ENCODE measurements at regions not wholly inside any gene's neighbourhood (a gene's known extent, or its start where the extent isn't known, plus 50 kb on each side); places are given as distances from the start of the nearest gene placed in this dataset.
A peak's percentile ranks its signal among the peaks of the same experiment; 100 is the strongest.

GRCh38 chr10:131840788-131841118 is 60.1 kb upstream of the PPP2R2D start:
- no peak for DNase-seq

GRCh38 chr10:131841131-131841660 is 59.6 kb upstream of the PPP2R2D start:
- no peak for DNase-seq
- ATAC-seq (ENCODE audit: poor library complexity), result no peak
- Mint-ChIP-seq H3K27me3 (peaks cover 4% of the 10 kb centered on the region), H3K9me3 (no peaks in the 10 kb centered on the region), H3K4me3 (no peak overlapping the region), H3K27ac (no peak overlapping the region), H3K4me1 (ENCODE audit: low read depth) (no peaks in the 10 kb centered on the region), H3K36me3 (ENCODE audit: low read depth) (no peaks in the 10 kb centered on the region)
- peaks cover 0 to 12% of the 10 kb centered on the region in 2 experiments for H3K9me3 ChIP-seq (ENCODE audit: control insufficient read depth in 1 of 2, insufficient read depth in 1 of 2, low read length in 2 of 2)
- intact Hi-C loops (cut with DNase I, micrococcal nuclease), result no loop called here
- no peaks in the 10 kb centered on the region for H3K36me3 ChIP-seq (ENCODE audit: insufficient read depth, low read length)
- no peaks in the 10 kb centered on the region for H3K4me1 ChIP-seq (ENCODE audit: insufficient read depth, low read length)
- no peak for TF ChIP-seq CTCF (IDR thresholded peaks at IDR 0.05)
- CTCF ChIA-PET, result no interaction called here
- no peak overlapping the region for H3K27ac ChIP-seq (ENCODE audit: low read depth in 1 of 2, low read length in 2 of 2)
- POLR2A ChIA-PET, result no interaction called here
- H3K4me3 ChIP-seq (ENCODE audit: low read length), result no peak overlapping the region
- no peaks in the 10 kb centered on the region for H3K27me3 ChIP-seq (ENCODE audit: control insufficient read depth in 1 of 2, insufficient read depth in 2 of 2, low read length in 2 of 2)

More at GRCh38 chr10:131840788-131841118, 60.1 kb upstream of the PPP2R2D start:
- Histone ChIP-seq H3K4me3 (ENCODE audit: low read length) (no peak overlapping the region), H3K27ac (ENCODE audit: low read depth in 1 of 2, low read length in 2 of 2) (no peak overlapping the region), H3K36me3 (ENCODE audit: insufficient read depth, low read length) (no peaks in the 10 kb centered on the region), H3K9me3 (ENCODE audit: control insufficient read depth in 1 of 2, insufficient read depth in 1 of 2, low read length in 2 of 2) (peaks cover 0 to 12% of the 10 kb centered on the region in 2 experiments), H3K27me3 (ENCODE audit: control insufficient read depth in 1 of 2, insufficient read depth in 2 of 2, low read length in 2 of 2) (no peaks in the 10 kb centered on the region), H3K4me1 (ENCODE audit: insufficient read depth, low read length) (no peaks in the 10 kb centered on the region)
- ChIA-PET POLR2A (no interaction called here), CTCF (no interaction called here)
- no peak for ATAC-seq (ENCODE audit: poor library complexity)
- no peaks in the 10 kb centered on the region for H3K36me3 Mint-ChIP-seq (ENCODE audit: low read depth)
- no peaks in the 10 kb centered on the region for H3K9me3 Mint-ChIP-seq
- H3K27ac Mint-ChIP-seq, result no peak overlapping the region
- TF ChIP-seq CTCF (IDR thresholded peaks at IDR 0.05), result no peak
- peaks cover 4% of the 10 kb centered on the region for H3K27me3 Mint-ChIP-seq
- no peaks in the 10 kb centered on the region for H3K4me1 Mint-ChIP-seq (ENCODE audit: low read depth)
- intact Hi-C loops (cut with DNase I, micrococcal nuclease), result no loop called here
- no peak overlapping the region for H3K4me3 Mint-ChIP-seq

GRCh38 chr10:131841661-131842139 is 59.1 kb upstream of the PPP2R2D start:
- H3K9me3 Mint-ChIP-seq, result no peaks in the 10 kb centered on the region
- no peaks in the 10 kb centered on the region for H3K36me3 Mint-ChIP-seq (ENCODE audit: low read depth)
- Histone ChIP-seq H3K36me3 (ENCODE audit: insufficient read depth, low read length) (no peaks in the 10 kb centered on the region), H3K9me3 (ENCODE audit: control insufficient read depth in 1 of 2, insufficient read depth in 1 of 2, low read length in 2 of 2) (peaks cover 0 to 12% of the 10 kb centered on the region in 2 experiments), H3K27me3 (ENCODE audit: control insufficient read depth in 1 of 2, insufficient read depth in 2 of 2, low read length in 2 of 2) (no peaks in the 10 kb centered on the region), H3K4me1 (ENCODE audit: insufficient read depth, low read length) (no peaks in the 10 kb centered on the region), H3K4me3 (ENCODE audit: low read length) (no peak overlapping the region), H3K27ac (ENCODE audit: low read depth in 1 of 2, low read length in 2 of 2) (no peak overlapping the region)
- H3K27me3 Mint-ChIP-seq, result peaks cover 4% of the 10 kb centered on the region
- TF ChIP-seq CTCF (IDR thresholded peaks at IDR 0.05), result no peak
- no peaks in the 10 kb centered on the region for H3K4me1 Mint-ChIP-seq (ENCODE audit: low read depth)
- ChIA-PET CTCF (no interaction called here), POLR2A (no interaction called here)
- H3K4me3 Mint-ChIP-seq, result no peak overlapping the region
- ATAC-seq (ENCODE audit: poor library complexity), result no peak
- H3K27ac Mint-ChIP-seq, result no peak overlapping the region
- intact Hi-C loops (cut with DNase I, micrococcal nuclease), result no loop called here
- DNase-seq, result peak in 2 of 14 experiments; percentile 14 to 25
